HPDE6-E6E7 (cell line): ENCODE measurements at regions not wholly inside any gene's neighbourhood (a gene's known extent, or its start where the extent isn't known, plus 50 kb on each side); places are given as distances from the start of the nearest gene placed in this dataset.
A peak's percentile ranks its signal among the peaks of the same experiment; 100 is the strongest.

ENCODE experiments used
- DNase-seq: peaks from one replicate; pipeline ENCODE4 v3.0.0; 2011; ENCODE audit warnings: missing footprints; ENCODE audit errors: extremely low spot score

DNA sequence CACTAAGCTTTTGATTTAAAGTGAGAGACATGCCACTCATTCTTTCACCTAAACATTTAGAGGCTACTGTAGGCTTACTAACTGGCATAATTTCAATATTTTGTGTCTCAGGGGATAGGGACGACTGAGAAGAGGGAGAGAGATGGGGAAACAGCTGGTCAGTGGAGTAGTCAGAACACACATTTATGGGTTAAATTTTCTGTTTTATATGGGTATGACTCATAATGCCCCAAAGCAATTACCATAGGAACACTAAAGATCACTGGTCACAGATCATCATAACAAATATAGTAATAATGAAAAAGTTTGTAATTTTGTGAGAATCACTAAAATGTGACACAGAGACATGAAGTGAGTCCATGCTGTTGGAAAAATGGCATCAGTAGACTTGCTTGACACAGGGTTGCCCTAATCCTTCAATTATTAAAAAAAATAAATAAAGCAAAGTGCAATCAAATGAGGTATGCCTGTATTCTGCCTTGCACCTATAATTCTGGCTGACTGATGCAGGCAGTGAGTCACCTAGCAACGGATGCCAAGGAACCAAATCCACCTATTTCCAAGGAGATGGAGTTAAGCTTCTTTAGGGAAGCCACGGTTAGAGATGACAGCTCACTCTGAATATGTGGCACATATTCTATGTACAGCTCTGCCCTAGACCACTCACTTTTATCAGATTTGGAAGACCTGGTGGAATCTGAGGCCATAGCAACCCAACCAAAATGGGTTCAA, 166.1 kb downstream of the MARCHF11 start:
- DNase-seq = no peak

DNA sequence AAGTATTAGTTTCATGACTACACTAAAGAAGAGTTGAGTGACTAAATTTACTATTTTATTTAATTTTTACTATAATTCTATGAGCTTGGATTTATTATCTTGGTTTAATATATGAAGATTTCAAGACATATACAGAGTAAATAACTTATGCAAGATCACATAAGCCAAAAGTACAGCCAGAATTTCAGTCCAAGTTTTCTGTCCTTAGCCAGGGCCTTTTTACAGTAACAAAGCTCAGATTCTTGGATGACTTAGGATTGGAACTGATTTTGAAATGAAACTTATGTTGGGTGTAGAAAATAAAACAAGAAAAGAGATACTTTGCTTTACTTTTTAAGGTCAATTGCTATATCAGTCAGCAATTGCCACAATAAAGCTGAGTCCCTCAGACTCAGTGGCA, 170.3 kb downstream of the MARCHF11 start:
- no peak for DNase-seq

DNA sequence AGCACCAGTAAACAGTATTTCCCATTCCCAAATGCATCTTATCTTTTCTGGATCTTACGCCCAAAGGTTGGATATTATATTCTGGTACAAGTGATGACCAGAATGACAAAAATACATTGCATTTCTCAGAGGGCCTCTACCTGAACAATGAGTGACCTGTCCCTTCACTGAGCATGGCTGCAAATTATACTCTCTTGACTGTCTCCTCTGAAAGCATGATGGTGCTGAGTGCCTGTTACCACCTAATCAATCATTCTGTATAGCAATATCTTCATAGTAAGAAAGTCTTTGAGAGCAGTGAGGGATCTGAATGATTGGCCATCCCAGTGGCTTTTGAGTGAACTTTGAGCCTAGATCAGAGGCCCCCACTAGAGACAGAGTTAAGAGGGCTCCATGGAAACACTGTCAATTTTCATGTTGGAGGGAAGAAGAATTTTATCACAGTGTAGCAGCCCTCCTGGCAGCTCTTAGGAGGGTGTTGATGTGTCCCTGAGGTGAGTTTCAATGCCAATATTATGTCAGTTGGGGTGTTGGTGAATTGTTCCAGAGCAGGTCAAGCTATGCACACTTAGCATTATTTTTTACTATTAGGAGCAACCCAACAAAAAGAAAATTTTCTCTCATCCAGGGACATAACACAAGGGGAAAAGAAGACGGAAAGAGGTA, 171.7 kb downstream of the MARCHF11 start:
- DNase-seq = no peak

DNA sequence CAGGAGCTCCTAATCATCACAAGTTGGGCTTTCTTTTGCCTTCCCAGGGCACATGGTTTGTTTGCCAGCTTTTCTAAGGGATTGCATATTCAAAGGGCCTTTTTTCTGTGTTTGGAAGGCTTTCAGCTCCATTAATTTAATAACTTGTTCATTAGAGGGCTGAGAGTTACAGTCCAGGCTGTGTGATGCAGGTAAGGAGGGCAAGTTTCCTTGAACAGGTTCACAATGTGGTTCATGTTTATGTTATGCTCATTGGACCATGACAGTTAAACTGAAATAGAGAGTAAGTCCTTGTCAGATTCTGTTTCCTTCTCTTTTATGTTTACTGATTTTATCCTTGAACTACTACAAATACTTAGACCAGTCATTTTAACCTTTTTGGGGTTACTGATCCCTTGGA, 174.4 kb downstream of the MARCHF11 start:
- DNase-seq = no peak

DNA sequence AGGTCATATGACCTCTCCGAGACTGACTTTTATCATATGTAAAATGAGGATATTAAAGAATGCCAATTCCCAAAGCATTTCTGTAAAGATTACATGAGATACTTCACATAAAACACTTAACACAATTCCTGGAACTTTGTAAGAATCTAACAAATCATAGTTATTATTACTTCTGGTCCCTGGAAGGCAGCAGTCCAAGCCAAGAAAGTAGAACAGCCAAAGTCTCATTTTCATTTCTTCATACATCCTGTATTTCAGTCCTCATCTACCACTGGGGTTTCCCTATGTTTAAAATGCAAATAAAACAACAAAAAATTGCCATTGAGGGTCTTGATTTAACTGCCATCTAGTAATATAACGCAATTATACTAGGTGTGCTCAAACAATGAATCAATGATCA, 179.5 kb downstream of the MARCHF11 start:
- no peak for DNase-seq

DNA sequence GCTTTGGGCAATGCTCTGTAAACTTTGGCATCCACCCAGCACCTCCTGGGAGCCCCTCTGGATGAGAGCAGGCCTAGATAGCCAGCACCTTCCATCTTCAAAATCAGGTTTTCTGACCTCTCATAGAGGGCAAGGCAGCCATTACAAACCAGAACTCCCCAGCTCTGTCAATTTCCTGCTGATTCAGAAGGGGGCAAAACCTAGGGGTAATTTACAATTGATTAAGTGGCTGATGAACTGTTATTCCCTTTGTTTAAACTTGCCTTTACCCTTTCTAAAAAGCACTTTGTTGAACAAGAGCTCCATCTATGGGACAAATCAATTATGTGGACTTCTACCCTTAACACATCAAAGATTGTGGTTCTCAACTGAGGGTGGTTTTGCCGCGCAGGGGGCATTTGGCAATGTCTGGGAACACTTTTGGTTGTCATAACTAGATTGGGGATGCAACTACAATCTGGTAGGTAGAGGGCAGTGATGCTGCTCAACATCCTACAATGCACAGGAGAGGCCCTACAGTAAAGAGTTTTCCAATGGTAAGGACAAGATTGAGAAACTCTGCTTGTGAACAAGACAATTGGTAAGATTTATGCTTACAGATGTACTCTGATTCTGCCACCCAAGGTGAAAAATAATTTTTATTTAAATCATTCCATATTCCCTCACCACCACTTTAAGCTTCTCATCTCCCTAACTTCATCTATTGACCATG, 184.1 kb downstream of the MARCHF11 start:
- peak; percentile 8 for DNase-seq

DNA sequence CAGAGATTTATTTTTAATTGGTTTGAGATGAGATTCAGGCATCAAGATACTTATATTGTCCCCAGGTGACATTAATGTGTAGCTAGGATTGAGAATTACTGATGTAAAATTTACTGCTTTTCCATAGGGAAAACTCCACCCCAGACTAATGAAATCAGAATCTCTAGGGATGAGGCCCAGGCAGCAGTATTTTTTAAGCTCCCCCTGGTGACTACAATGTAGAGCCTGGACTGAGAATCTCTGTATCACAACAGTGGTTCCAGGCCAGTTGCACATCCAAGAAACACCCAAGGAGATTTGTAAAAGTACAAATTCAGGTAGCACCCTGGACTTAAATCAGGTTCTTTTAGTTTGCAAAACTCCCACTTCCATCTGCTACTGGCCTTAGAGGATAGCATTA, 185.7 kb downstream of the MARCHF11 start:
- no peak for DNase-seq

DNA sequence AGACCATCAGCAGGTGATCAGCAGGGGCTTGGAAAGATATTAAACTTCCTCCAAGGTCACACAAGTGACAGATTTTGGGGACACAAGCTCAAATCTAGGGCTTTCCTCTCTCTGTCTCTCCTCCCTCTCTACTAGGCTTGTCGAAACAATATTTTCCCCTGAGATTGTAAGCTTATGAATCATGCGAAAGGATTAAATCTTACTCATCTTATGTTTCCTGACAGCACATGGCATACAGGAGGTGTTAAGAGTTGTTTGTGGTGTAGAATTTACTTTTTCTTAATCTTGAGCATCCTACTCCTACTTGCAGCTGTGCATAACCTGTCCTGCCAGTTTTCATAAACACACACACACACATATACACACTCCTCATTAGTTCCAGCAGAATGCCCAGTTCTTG, 186.3 kb downstream of the MARCHF11 start:
- peak; percentile 61 for DNase-seq

DNA sequence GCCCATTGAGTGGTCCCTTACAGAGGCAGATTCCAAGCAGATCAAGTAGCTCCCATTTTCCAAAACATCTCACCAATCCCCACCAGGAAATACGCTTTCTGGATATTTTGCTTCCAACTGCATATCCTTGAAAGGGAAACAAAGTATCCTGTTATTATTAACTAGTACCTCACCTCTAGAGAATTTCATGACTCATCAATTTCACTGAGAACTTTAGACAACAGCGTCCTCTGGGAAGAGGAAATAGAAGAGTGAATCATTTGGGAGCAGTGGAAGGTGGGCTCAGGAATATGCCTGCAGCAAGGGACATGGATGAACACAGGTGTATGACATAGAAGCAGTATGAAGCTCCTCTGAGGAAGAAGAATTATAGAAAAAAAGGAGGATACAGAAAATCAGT, 186.7 kb downstream of the MARCHF11 start:
- DNase-seq = peak; percentile 22

DNA sequence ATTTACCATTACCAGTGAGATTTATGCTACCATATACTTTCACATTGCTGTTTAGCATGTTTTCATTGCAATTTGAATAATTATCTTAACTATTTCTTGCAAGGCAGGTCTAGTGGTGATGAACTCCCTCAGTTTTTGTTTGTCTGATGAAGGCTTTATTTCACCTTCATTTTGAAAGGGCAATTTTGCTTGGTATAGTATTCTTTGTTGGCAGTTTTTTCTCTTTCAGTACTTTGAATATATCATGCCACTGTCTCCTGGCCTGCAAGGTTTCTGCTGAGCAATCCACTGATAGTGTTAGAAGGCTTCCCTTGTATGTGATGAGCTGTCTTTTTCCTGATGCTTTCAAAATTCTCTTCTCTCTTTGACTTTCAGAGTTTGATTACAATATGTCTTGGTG, 188.0 kb downstream of the MARCHF11 start:
- no peak for DNase-seq
